ENCODE measurements at regions not wholly inside any gene's neighbourhood (a gene's known extent, or its start where the extent isn't known, plus 50 kb on each side); places are given as distances from the start of the nearest gene placed in this dataset.

GRCh38 chr17:33847900-33848299, 407.2 kb upstream of the CCL2 start:
- WGBS = 53% methylated on average over 4 of the region's 4 CpGs
- no peak for TF ChIP-seq GABPA (IDR thresholded peaks at IDR 0.05 in 1 of 2, conservative IDR thresholded peaks at IDR 0.05 in 1 of 2)
- no peak for TF ChIP-seq CTCF (IDR thresholded peaks at IDR 0.05; ENCODE audit: low read depth, low read length, missing input control)
- TF ChIP-seq HNF4G (IDR thresholded peaks at IDR 0.05) = no peak
- TF ChIP-seq ZBTB33 (IDR thresholded peaks at IDR 0.05) = no peak
- TF ChIP-seq JUND (IDR thresholded peaks at IDR 0.05) = no peak
- TF ChIP-seq RAD21 (IDR thresholded peaks at IDR 0.05) = no peak
- no peak for TF ChIP-seq SP1 (IDR thresholded peaks at IDR 0.05)
- TF ChIP-seq ATF3 (IDR thresholded peaks at IDR 0.05) = no peak
- Histone ChIP-seq H3K4me1 (ENCODE audit: control insufficient read depth in 4 of 4, insufficient read depth in 4 of 4, low read length in 3 of 4) (no peaks in the 10 kb centered on the region), H3K9ac (ENCODE audit: low read depth in 1 of 2, low read length in 2 of 2) (no peak overlapping the region), H3K4me3 (ENCODE audit: low read depth in 1 of 3, low read length in 3 of 3) (no peak overlapping the region), H3K9me3 (ENCODE audit: control insufficient read depth in 4 of 4, low read length in 3 of 4) (no peaks in the 10 kb centered on the region), H3K27me3 (ENCODE audit: control insufficient read depth in 4 of 4, insufficient read depth in 4 of 4, low read length in 3 of 4) (peaks cover 0 to 6% (median 0%) of the 10 kb centered on the region in 4 donors), H3K27ac (ENCODE audit: low read depth in 1 of 2, low read length in 2 of 2) (no peak overlapping the region), H3K36me3 (ENCODE audit: control insufficient read depth in 4 of 4, insufficient read depth in 3 of 4, low read depth in 1 of 4, low read length in 3 of 4) (no peaks in the 10 kb centered on the region)
- DNase-seq (ENCODE audit: low spot score) = no peak

GRCh38 chr17:33848433-33848832, 406.7 kb upstream of the CCL2 start:
- Histone ChIP-seq H3K27ac (ENCODE audit: low read depth in 1 of 2, low read length in 2 of 2) (no peak overlapping the region), H3K4me3 (ENCODE audit: low read depth in 1 of 3, low read length in 3 of 3) (no peak overlapping the region), H3K36me3 (ENCODE audit: control insufficient read depth in 4 of 4, insufficient read depth in 3 of 4, low read depth in 1 of 4, low read length in 3 of 4) (no peaks in the 10 kb centered on the region), H3K27me3 (ENCODE audit: control insufficient read depth in 4 of 4, insufficient read depth in 4 of 4, low read length in 3 of 4) (peaks cover 0 to 6% (median 0%) of the 10 kb centered on the region in 4 donors), H3K9ac (ENCODE audit: low read depth in 1 of 2, low read length in 2 of 2) (no peak overlapping the region), H3K4me1 (ENCODE audit: control insufficient read depth in 4 of 4, insufficient read depth in 4 of 4, low read length in 3 of 4) (no peaks in the 10 kb centered on the region), H3K9me3 (ENCODE audit: control insufficient read depth in 4 of 4, low read length in 3 of 4) (no peaks in the 10 kb centered on the region)
- no peak for DNase-seq (ENCODE audit: low spot score)
- 74% methylated on average over 3 of the region's 3 CpGs for WGBS
- TF ChIP-seq SP1 (IDR thresholded peaks at IDR 0.05) (no peak), GABPA (IDR thresholded peaks at IDR 0.05 in 1 of 2, conservative IDR thresholded peaks at IDR 0.05 in 1 of 2) (no peak), HNF4A (conservative IDR thresholded peaks at IDR 0.05) (no peak), TAF1 (conservative IDR thresholded peaks at IDR 0.05) (no peak), ZBTB33 (IDR thresholded peaks at IDR 0.05) (no peak), REST (IDR thresholded peaks at IDR 0.05) (no peak), EGR1 (IDR thresholded peaks at IDR 0.05; ENCODE audit: low read depth in 2 of 2) (no peak), FOXA2 (IDR thresholded peaks at IDR 0.05) (no peak), RXRA (IDR thresholded peaks at IDR 0.05) (no peak), CTCF (IDR thresholded peaks at IDR 0.05; ENCODE audit: low read depth, low read length, missing input control) (no peak), ATF3 (IDR thresholded peaks at IDR 0.05) (no peak), FOXA1 (IDR thresholded peaks at IDR 0.05) (no peak), RAD21 (IDR thresholded peaks at IDR 0.05) (no peak)

Measured in liver (tissue), 8 donors.